Fibroblast of skin of right quadriceps (primary cell): ENCODE measurements at regions not wholly inside any gene's neighbourhood (a gene's known extent, or its start where the extent isn't known, plus 50 kb on each side); places are given as distances from the start of the nearest gene placed in this dataset.
A peak's percentile ranks its signal among the peaks of the same experiment; 100 is the strongest.
"Not testable (repeated sequence)": the region's sequence is repeated elsewhere in the genome, so short reads cannot be mapped to it uniquely, and the experiment has no call there.

Source experiments
- DNase-seq: peaks from one replicate; pipeline ENCODE4 v3.0.0-alpha.2; 2013

DNA sequence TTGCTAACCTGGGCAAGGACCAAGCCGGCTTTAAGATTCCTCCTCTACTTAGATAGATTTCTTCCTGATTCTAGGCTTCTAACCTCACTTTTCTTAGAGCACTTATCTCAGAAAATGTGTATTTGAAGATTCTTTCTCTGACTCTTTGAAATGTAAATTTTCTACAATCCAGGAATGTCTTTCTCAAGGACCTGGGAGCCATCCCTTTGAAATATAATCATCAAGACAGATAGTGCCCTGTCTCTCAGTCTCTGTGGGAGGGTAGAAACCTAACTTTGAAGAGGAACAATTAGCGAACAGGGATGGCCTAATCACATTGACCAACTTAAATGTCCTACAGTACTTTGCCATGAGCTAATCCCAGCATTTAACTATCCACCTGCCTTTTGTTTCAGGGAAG, 1646.0 kb downstream of the PCDH9 start:
- DNase-seq = no peak

DNA sequence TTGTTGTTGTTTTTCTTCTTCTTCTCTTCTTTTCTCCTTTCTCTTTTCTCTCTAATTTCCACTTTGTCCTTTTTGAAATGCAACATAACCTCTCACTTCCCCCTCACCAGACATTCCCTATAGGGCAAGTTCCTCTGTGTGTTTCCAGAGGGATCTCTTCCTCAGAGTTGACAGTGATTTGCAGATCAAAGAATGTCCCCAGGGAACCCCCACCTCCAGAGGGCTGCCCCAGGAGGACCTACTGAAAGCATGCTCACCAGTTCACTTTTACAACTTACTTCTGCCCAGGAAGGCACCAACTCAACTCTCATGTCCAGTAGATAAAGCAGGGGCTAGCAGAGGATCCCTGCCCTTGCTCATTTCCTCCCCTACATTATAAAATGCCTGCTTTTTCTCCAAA, 1648.0 kb downstream of the PCDH9 start:
- no peak for DNase-seq

DNA sequence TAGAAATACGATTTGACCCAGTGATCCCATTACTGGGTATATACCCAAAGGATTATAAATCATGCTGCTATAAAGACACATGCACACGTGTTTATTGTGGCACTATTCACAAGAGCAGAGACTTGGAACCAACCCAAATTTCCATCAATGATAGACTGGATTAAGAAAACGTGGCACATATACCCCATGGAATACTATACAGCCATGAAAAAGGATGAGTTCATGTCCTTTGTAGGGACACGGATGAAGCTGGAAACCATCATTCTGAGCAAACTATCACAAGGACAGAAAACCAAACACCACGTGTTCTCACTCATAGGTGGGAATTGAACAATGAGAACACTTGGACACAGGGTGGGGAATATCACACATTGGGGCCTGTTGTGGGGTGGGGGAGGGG, 1665.6 kb downstream of the PCDH9 start:
- DNase-seq = not testable (repeated sequence)

DNA sequence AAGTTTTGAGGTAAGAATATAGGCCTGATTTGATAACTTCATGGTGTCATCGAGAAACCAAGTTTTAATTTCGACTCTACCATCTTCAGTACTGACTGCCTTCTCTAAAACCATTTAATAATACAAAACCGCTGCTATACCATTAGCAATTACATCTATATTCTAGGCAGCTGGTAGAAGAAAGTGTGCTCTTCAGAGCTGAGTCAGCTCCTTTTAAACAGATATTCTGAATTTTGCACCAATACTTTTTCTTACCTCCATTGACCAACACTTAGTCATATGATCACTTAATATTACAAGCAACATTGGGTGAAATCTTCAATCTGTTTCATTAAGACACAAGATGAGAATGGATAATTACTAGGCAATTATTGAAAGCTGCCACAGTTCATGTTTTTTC, 1667.8 kb downstream of the PCDH9 start:
- DNase-seq = no peak

DNA sequence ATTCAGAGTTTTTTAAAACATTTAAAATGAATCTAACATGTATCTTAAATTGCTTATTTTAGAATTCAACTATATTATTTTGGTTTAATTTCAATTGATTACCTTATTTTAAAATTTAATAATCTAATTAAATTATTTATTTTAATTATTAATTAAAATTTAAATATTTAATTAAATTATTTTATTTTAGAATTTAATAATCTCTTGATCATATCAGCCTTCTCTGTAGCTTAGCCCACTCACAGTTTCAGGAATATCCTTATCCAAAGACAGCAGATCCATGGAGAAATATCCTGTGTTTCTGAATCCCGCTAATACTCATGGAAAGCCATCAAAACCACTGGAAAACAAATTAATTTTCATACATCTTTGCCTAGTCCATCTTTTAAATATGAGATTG, 1669.2 kb downstream of the PCDH9 start:
- DNase-seq = no peak

DNA sequence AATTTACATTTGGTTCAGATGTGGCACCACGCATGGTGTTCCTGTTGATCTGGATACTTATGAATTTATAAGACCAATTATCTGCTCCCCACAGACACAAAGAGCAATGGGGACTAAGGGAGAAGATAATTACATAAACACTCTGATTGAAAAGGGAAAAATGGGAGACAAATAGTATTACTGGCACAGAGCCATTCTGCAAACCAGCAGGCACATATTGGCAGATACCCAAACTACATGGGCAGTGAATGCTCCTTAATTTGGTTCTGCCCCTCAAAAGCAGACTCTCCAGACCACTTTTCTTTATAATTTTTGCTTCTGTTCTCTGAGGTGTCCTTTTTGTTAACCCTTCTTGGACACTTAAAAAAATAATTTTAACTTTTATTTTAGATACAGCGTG, 1674.2 kb downstream of the PCDH9 start:
- DNase-seq = no peak

DNA sequence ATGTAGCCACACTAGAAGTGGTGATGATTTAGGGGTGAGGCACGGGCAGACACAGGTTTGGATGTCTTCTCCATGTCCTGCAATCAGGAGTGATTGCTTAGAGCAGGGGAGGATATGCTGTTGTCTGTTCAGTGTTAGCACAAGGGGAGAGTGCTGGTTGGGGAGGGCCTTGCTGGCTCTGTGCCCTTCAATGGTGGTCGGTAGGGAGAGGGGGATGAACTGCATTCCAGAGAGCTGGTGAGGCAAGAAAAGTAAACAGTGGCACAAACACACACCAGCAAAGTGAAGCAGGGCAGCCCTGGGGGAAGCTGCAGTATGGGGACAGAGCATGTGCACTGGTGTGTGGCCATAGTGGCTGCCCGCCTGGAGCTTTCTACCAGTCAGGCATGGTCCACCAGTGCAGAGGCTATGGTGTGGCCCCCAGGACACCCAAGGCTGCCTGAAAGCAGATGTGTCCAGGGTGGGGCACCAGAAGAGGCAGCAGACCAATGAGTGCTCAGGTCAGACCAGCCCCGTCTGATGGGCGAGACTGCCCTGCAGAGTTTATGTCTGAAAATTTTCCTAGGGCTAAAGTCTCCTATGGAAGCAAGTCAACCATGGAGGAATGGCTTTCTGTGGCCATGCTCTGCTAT, 1676.9 kb downstream of the PCDH9 start:
- DNase-seq = no peak

DNA sequence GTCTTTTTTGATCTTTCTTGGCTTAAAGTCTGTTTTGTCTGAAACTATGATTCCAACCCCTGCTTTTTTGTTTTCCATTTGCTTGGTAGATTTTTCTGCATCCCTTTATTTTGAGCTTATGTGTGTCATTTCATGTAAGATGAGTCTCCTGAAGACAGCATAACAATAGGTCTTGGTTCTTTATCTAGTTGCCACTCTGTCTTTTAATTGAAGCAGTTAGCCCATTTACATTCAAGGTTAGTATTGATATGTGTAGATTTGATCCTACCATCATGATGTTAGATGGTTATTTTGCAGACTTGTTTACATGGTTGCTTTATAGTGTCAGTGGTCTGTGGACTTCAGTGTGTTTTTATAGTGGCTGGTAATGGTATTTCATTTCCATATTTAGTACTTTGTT, 1678.9 kb downstream of the PCDH9 start:
- no peak for DNase-seq

DNA sequence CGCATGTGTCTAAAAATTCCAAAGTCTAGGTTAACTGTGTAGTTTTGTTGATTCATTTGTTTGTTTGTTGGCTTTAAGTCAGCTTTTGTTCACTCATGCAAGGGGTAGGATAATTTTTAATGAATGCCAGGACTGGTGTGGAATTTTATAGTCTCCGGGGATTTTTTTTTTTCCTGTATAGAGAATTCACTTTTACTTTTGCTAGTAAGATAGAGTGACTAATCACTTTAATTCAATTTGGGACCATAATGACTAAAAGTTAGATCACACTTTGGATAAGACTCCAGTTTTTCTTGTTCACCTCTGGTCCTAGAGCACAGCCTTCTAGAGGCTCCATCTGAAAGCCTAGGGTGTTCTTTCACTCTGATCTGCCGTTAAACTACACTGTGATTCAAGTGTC, 1690.0 kb downstream of the PCDH9 start:
- DNase-seq = peak; percentile 70

DNA sequence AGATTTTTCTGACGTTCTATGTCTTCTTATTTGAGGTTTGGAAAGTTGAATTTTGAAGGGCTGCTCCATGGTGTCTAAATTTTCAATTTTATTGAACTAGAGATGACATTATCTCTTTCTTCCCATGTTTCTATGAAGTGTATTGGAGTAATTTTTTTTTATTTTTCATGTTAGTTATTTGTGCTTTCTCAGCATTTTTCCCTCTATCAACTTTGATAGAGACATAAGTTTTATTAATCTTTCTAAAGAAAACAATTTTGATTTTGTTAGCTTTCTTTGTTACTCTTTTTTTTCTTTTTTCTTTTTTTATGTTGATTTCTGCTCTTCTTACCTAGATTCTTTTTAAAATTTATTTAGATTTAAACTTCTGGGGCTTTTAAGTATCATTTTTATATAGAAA, 1694.8 kb downstream of the PCDH9 start:
- no peak for DNase-seq

DNA sequence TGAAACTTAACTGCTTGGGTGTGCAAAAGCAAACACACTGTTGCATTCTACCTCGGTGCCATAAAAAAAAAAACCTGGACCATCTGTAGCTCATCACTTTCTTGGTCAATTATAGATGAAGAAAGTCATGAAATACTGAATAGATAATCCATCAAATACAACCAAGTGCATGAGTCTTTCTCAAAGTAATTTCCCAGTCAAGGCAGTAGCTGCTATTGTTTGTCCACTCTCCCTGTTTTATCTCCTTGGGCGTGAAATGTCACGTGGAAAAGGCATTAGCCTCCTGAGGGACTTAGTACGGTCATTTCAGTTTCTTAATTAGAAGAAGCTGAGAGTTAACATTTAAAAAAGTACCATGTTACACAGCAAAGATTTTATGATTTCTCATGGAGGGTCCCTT, 1697.9 kb downstream of the PCDH9 start:
- no peak for DNase-seq

DNA sequence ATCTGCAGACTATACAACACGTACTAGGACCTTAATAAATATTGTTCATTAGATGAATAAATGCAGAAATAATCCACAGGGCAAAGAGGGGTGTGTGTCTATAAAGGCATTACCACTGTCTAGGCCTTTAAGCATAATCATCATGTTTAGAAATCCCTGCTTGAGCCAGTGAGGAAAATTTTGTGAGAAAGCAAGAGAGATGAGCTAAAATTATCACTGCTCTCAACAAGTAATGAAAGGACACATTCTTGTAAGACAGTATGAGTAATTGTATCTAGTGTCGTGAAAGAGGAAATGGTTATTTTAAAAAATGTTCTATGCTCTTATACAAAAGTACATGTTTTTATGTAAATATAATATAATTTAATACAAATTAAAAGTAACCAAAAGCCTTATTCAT, 1699.4 kb downstream of the PCDH9 start:
- DNase-seq = peak; percentile 27

DNA sequence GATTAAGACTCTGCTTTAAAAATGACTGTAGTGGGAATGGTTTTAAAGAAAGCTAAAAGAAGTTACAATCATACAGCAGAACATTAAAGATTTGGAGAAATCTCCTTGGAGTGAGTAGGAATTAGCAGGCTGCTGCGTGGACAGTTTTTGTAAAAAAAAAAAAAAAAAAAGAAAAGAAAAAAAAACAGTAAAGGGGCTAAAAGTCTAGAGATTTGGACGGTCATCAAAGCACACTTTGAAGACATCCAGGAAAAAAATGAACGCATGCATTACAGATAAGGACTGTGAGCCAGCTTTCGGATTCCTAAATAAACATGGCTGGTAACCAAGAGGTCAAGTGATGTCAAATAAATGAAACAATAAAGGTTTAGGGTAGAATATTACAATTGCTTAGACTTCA, 1700.6 kb downstream of the PCDH9 start:
- DNase-seq = no peak

DNA sequence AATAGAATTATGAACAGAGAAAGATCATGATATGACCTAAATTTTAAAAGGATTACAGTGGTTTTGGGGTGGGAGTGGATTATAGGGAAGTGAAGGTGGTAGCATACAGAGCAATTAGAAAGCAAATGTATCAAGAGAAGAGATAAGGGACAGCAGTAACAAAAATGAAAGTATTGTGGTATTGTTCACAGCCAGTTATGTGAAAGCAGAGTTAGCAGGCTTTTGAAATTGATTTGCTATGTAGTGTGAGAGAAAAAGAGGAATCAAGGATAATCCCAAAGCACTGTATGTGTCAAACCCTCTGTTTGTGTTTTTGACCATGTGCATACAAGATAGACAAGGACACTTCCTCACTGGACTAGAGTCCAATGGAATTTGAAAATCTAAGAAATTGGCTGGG, 1721.4 kb downstream of the PCDH9 start:
- no peak for DNase-seq

DNA sequence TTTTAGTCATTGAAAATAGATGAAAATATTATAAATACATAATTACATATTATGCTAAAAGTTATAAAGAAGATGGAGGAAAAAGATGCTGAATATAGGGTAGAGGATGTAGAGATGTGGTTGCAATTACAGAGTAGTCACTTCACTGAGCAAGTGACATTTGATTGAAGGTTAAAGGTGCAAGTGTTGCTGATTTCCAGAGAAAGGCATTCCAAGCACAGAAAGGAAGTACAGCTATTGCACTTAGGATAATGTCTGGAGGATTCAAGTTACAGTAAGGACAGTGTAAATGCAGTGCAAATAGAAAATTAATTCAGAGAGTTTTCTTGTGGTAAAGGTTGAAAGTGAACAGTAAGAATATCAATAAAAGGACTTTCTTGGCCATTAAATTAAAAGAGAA, 1721.8 kb downstream of the PCDH9 start:
- DNase-seq = no peak

DNA sequence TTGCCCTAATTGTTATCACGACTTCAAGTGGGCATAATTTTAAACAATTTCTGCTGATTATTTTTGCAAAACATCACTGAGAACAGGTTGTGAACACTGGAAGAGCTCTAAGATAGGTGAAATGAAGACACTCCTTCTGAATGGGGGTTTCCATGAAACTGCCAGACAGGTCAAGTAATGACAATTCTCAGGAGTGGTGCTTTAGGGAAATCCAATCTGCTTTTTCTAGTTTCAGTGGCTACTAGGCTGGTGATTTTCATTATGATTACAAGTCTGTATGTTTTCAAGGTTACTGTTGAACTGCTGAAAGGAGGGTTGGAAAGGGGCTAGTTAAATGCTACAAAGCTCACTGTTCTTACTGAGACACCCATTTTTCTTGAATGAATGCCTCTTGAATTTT, 1724.2 kb downstream of the PCDH9 start:
- DNase-seq = no peak

DNA sequence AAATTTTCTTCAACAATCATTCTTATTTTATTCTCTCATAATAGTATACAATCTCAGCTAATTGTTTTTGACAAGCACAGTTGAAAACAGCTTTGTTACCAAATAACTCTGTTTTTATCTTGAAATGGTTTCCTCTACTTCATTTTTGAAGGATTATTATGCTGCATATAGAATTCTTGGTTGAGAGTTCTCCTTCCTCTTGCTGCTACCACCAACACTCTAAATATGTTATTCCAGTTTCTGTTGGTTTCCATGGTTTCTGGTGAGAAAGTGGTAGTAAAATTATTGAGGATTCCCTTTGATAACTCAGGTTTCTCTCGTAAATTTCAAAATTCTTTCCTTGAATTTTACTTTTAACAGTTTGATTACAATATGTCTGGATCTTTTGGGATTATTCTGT, 1725.9 kb downstream of the PCDH9 start:
- DNase-seq = no peak

DNA sequence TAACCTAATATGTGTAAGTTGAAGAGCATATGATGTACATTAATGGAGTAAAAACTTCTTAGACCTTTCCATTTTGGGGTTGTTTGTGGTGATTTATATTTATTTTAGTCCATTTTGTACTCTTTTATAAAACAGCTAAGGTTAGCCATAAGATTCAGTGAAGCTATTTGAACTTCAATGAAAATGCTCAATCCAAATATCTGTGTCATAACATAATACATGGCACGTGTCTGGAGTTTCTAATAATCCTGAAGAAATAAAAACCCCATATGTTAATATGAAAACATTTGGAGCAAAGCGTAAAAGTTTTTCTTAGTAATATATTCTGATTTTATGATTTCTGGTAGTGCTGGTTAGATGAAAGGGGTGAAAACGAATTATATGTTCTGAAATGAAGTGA, 1729.7 kb downstream of the PCDH9 start:
- no peak for DNase-seq

DNA sequence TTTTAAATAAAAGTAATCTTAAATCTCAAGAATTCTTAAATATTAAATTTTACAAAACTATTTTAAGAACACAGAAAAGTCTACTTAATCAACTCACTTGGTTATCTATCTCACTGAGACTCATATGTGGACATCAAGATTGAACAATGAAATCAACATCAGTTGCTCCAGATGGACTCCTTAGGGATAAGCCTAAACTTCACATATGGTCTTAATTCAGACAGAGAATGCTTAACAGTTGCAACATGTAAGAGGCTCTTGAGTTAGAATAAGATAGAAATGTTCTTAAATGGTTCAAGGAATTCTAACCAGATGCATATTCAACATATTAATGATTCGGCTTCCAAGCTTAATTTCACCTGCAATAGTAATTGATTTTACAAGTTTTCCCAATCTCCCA, 1730.9 kb downstream of the PCDH9 start:
- peak; percentile 64 for DNase-seq

DNA sequence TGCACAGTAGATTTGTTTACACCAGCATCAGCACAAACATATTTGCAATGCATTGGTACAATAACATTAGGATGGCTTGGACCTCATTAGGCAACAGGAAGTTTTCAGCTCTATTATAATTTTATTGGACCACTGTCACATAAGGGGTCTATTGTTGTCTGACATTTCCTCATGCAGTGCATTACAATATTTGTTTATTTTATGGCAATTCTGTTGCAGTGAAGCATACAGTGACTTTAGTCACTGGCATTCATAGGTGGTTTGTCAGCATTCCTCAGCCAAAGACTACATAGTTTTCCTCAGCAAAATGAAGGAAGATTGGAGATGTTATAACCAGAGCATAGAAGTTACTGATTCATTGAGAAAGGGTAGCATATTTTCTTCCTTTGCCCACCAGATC, 1732.9 kb downstream of the PCDH9 start:
- peak; percentile 74 for DNase-seq

DNA sequence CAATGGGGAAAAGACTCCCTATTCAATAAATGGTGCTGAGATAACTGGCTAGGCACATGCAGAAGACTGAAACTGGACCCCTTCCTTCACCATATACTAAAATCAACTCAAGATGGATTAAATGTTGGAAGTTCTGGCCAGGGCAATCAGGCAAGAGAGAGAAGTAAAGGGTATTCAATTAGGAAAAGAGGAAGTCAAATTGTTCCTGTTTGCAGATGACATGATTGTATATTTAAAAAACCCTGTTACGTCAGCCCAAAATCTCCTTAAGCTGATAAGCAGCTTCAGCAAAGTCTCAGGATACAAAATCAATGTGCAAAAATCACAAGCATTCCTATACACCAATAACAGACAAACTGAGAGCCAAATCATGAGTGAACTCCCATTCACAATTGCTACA, 1739.4 kb downstream of the PCDH9 start:
- not testable (repeated sequence) for DNase-seq

DNA sequence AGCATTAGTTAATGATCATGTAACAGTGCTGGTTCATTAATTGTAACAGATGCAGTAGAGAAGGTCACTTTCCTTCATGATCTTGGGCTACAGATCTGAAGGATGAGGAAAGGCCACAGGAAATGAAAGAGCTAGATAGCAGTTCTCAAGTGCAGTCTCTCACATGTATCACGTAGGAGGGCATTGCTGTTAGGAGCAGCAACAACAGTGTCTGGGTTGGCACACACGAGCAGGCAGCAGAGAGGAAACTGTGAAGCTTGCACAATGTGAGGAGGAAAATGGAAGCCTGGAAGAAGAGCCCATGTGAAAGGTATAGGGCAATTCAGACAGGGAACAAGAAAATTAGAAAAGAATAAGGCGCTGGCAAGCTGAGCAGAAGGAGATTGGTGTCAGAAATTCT, 1741.5 kb downstream of the PCDH9 start:
- DNase-seq = no peak

DNA sequence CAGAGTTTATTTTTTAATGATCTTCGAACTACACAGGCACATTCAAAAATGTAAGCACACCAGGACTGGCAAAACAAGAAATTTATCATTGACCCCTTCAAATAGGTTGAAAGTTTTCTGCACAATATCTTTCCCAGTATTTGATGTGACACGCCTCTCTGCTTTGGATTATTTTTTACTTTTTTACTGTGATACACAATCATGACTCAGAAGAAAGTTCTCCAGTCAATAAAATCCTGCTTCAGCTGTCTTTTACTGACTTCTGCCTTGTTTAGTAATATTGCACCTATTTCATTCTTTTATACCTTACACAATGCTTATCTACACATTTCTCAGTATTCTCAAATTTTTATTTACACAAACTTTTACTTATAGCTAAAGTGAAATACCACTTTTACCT, 1750.4 kb downstream of the PCDH9 start:
- DNase-seq = no peak

DNA sequence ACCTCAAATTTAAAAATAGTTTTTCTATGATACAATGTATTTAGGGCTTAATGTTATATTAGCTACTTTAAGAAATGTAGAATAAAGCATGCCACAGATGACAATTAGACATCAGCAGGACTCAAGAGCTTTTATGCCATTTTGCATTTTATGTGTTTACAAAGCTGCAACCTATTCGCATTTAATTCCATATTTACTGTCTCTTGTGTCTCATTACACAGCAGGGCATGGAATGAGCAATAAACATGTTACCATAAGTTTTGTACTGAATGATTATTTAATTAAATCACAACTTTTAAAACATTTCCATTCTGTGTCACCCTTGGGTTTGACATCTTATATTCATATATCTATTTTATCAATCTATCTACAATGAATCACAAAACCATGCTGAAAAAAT, 1756.9 kb downstream of the PCDH9 start:
- no peak for DNase-seq

DNA sequence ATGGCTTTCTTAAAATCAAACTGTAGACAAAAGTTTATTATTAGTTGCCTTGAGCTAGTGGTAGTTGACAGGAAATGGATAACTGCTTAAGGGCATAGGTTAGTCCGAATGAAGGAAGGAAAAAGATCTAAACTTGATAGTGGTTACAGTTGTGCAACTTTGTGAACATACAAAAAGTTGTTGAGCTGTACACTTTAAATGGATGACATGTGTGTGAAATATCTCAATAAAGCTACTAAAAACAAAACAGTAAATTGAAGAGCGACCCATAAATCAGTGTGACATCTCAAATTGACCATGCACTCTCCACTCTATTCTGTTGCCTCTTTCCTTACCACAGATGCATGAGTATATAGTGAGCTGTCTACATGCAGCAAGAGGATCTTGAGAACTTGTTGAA, 1757.8 kb downstream of the PCDH9 start:
- peak; percentile 34 for DNase-seq

DNA sequence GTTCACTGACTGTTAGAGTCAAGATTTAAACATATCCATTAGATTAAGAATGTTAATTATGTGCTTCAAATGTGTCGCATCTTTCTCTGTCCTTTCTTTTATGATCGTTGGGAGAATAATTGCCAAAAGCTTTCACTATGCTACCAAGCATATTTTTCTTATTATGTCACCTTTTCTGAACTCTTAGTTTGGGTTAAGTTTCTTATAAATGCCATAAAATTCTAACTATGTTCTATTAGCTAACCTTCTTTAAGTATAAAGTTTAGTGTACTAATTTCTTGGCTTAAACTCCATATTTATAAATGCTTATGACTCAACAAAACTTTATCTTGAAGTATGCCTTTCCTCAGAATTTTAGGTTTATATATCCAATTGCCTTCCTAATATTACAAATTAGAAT, 1759.4 kb downstream of the PCDH9 start:
- DNase-seq = peak; percentile 75
